OCI-LY3 (cell line): ENCODE measurements at regions not wholly inside any gene's neighbourhood (a gene's known extent, or its start where the extent isn't known, plus 50 kb on each side); places are given as distances from the start of the nearest gene placed in this dataset.

Source experiments
- H2AFZ ChIP-seq: fragments of 200-600, 300-600 bp; shearing (Covaris generic); 2 replicates; pipeline ENCODE4 v1.6.0; 2014; ENCODE audit warnings: antibody characterized with exemption, low read depth, low read length
- H3K27ac ChIP-seq: fragments of 200-600, 300-600 bp; sonication (generic); 2 replicates; pipeline ENCODE4 v1.5.1; 2014; ENCODE audit warnings: mild to moderate bottlenecking, low read length, moderate library complexity, mixed read lengths
- H3K27me3 ChIP-seq: fragments of 200-600, 300-600 bp; sonication (generic); 2 replicates; pipeline ENCODE4 v1.6.1; 2014; ENCODE audit warnings: low read depth, low read length, mixed read lengths
- H3K36me3 ChIP-seq: fragments of 200-600, 300-600 bp; sonication (generic); replicated peaks from 2 replicates; pipeline ENCODE3; 2014; ENCODE audit warnings: low read depth, low read length, mixed read lengths
- H3K4me1 ChIP-seq: fragments of 300-600, 200-600 bp; sonication (generic); 2 replicates; pipeline ENCODE4 v1.6.1; 2014; ENCODE audit warnings: low read length, mixed read lengths
- H3K4me2 ChIP-seq: fragments of 200-600, 300-600 bp; sonication (generic); 2 replicates; pipeline ENCODE4 v1.6.1; 2014; ENCODE audit warnings: low read length, mixed read lengths
- H3K4me3 ChIP-seq: fragments of 300-600, 200-600 bp; sonication (generic); 2 replicates; pipeline ENCODE4 v1.5.1; 2014; ENCODE audit warnings: antibody characterized with exemption, mild to moderate bottlenecking, low read length, moderate library complexity
- H3K79me2 ChIP-seq: fragments of 300-600, 200-600 bp; shearing (Covaris generic); 2 replicates; pipeline ENCODE4 v1.6.1; 2014; ENCODE audit warnings: mild to moderate bottlenecking, low read length, mixed read lengths
- H3K9ac ChIP-seq: fragments of 300-600, 200-600 bp; shearing (Covaris generic); 2 replicates; pipeline ENCODE4 v1.6.0; 2014; ENCODE audit warnings: mild to moderate bottlenecking, low read length, moderate library complexity
- H3K9me3 ChIP-seq: fragments of 200-600, 300-600 bp; shearing (Covaris generic); 2 replicates; pipeline ENCODE4 v1.6.1; 2014; ENCODE audit warnings: low read length, mixed read lengths; ENCODE audit not compliant: insufficient read depth
- H4K20me1 ChIP-seq: fragments of 200-600, 300-600 bp; sonication (generic); 2 replicates; pipeline ENCODE4 v1.6.1; 2016; ENCODE audit warnings: low read length, mixed read lengths; ENCODE audit not compliant: insufficient read depth
- CTCF ChIP-seq: fragments of 200-600, 300-600 bp; sonication (generic); IDR thresholded peaks from 2 replicates; pipeline ENCODE4 v1.5.1; 2014; ENCODE audit warnings: antibody characterized with exemption, low read length, low read depth
- EZH2phosphoT487 ChIP-seq: fragments of 200-600 bp; shearing (Covaris generic); IDR thresholded peaks from 2 replicates; pipeline ENCODE4 v1.6.1; 2018; ENCODE audit warnings: antibody characterized with exemption, mixed run types, low read depth

- Histone ChIP-seq H3K36me3 (no peaks in the 10 kb centered on the region), H3K4me3 (no peak overlapping the region), H3K27me3 (no peaks in the 10 kb centered on the region), H3K9ac (no peak overlapping the region), H3K9me3 (no peaks in the 10 kb centered on the region), H3K79me2 (no peaks in the 10 kb centered on the region), H4K20me1 (no peaks in the 10 kb centered on the region), H3K4me2 (no peak overlapping the region), H2AFZ (no peak overlapping the region), H3K27ac (no peak overlapping the region), H3K4me1 (no peaks in the 10 kb centered on the region)
- TF ChIP-seq CTCF (no peak), EZH2phosphoT487 (no peak)
These were observed 342.3 kb downstream of the PLK2 start for GRCh38 chr5:58117542-58117941.

GRCh38 chr5:58116346-58116745 lies 343.5 kb downstream of the PLK2 start:
- Histone ChIP-seq H3K9ac (no peak overlapping the region), H3K4me2 (no peak overlapping the region), H2AFZ (no peak overlapping the region), H3K4me3 (no peak overlapping the region), H3K79me2 (no peaks in the 10 kb centered on the region), H3K27me3 (no peaks in the 10 kb centered on the region), H3K36me3 (no peaks in the 10 kb centered on the region), H4K20me1 (no peaks in the 10 kb centered on the region), H3K9me3 (no peaks in the 10 kb centered on the region), H3K27ac (no peak overlapping the region), H3K4me1 (no peaks in the 10 kb centered on the region)
- TF ChIP-seq CTCF (no peak), EZH2phosphoT487 (no peak)

- H3K4me2 ChIP-seq, result no peak overlapping the region
- no peaks in the 10 kb centered on the region for H3K4me1 ChIP-seq
- no peaks in the 10 kb centered on the region for H3K36me3 ChIP-seq
- H3K79me2 ChIP-seq, result no peaks in the 10 kb centered on the region
- H3K9ac ChIP-seq, result no peak overlapping the region
- no peak for TF ChIP-seq CTCF
- no peak for TF ChIP-seq EZH2phosphoT487
- H4K20me1 ChIP-seq, result no peaks in the 10 kb centered on the region
- no peak overlapping the region for H3K4me3 ChIP-seq
- H3K9me3 ChIP-seq, result no peaks in the 10 kb centered on the region
- H3K27me3 ChIP-seq, result no peaks in the 10 kb centered on the region
- H2AFZ ChIP-seq, result no peak overlapping the region
- H3K27ac ChIP-seq, result no peak overlapping the region
These were observed 344.1 kb downstream of the PLK2 start for GRCh38 chr5:58115811-58116210.

GRCh38 chr5:58114324-58114723 lies 345.6 kb downstream of the PLK2 start:
- Histone ChIP-seq H3K27me3 (no peaks in the 10 kb centered on the region), H3K4me3 (no peak overlapping the region), H3K36me3 (no peaks in the 10 kb centered on the region), H3K9me3 (no peaks in the 10 kb centered on the region), H2AFZ (no peak overlapping the region), H3K79me2 (no peaks in the 10 kb centered on the region), H3K4me1 (no peaks in the 10 kb centered on the region), H3K4me2 (no peak overlapping the region), H3K9ac (no peak overlapping the region), H4K20me1 (no peaks in the 10 kb centered on the region), H3K27ac (no peak overlapping the region)
- TF ChIP-seq CTCF (no peak), EZH2phosphoT487 (no peak)
